OCI-LY3 (cell line): ENCODE measurements at regions not wholly inside any gene's neighbourhood (a gene's known extent, or its start where the extent isn't known, plus 50 kb on each side); places are given as distances from the start of the nearest gene placed in this dataset.

Experiments
- CTCF ChIP-seq: fragments of 200-600, 300-600 bp; sonication (generic); IDR thresholded peaks from 2 replicates; pipeline ENCODE4 v1.5.1; 2014; ENCODE audit warnings: antibody characterized with exemption, low read length, low read depth
- EZH2phosphoT487 ChIP-seq: fragments of 200-600 bp; shearing (Covaris generic); IDR thresholded peaks from 2 replicates; pipeline ENCODE4 v1.6.1; 2018; ENCODE audit warnings: antibody characterized with exemption, mixed run types, low read depth

DNA sequence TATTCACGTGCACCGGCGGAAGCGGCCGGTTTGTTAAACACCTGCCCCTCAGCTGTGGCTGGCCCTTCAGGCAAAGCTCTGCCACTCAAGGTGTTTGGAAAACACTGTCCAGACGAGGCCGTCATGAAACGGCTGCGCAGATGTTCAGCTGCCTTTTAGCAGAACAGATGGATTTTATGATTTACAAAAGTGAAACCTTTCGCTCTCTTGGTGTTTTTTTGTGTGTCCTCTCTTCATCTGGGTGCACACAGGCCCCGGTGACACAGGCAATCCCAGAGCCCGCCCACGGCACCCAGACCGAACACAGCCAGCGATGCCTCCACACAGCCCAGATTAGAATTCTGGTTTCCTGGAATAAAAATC lies 397.0 kb downstream of the SMOC2 start:
- TF ChIP-seq CTCF (no peak), EZH2phosphoT487 (no peak)
